Mammary epithelial cell (primary cell): ENCODE measurements at regions not wholly inside any gene's neighbourhood (a gene's known extent, or its start where the extent isn't known, plus 50 kb on each side); places are given as distances from the start of the nearest gene placed in this dataset.

ENCODE experiments used
- EZH2 ChIP-seq: IDR thresholded peaks from 2 replicates; pipeline ENCODE4 v1.6.1; 2012; ENCODE audit warnings: low read length, inconsistent platforms, borderline replicate concordance
- TF ChIP-seq, protein P1 (sequence below), 2 donors: IDR thresholded peaks in 1 of 2; conservative IDR thresholded peaks in 1 of 2; 2 replicates each; pipeline ENCODE4 v1.5.1; 2011 to 2012; ENCODE audit warnings: inconsistent platforms in 2 of 2, low read length in 2 of 2, mild to moderate bottlenecking in 2 of 2, control low read depth in 1 of 2, low read depth in 1 of 2; ENCODE audit not compliant: insufficient read depth in 1 of 2; ENCODE audit errors: extremely low read depth in 1 of 2

DNA sequence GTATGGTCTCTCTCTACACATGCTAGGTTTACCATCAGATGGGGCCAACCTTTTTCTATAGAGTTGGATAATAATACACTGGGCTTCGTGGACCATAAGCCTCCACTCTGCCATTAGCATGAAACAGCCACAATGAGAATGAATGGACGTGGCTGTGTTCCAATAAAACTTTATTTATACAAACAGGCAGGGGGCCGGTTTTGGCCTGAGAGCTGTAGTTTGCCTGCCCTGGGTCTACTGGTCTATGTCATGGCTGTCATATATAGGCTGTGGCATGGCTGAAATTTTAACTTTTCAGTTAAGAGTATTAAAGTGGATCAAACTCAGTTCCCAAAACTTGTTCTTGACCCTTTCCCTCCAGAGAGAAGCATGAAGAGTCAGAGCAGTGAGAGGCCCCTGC is 120.3 kb upstream of the MYL2 start:
- TF ChIP-seq, protein P1, sequence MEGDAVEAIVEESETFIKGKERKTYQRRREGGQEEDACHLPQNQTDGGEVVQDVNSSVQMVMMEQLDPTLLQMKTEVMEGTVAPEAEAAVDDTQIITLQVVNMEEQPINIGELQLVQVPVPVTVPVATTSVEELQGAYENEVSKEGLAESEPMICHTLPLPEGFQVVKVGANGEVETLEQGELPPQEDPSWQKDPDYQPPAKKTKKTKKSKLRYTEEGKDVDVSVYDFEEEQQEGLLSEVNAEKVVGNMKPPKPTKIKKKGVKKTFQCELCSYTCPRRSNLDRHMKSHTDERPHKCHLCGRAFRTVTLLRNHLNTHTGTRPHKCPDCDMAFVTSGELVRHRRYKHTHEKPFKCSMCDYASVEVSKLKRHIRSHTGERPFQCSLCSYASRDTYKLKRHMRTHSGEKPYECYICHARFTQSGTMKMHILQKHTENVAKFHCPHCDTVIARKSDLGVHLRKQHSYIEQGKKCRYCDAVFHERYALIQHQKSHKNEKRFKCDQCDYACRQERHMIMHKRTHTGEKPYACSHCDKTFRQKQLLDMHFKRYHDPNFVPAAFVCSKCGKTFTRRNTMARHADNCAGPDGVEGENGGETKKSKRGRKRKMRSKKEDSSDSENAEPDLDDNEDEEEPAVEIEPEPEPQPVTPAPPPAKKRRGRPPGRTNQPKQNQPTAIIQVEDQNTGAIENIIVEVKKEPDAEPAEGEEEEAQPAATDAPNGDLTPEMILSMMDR (conservative IDR thresholded peaks at IDR 0.05 in 1 of 2, IDR thresholded peaks at IDR 0.05 in 1 of 2; ENCODE audit: extremely low read depth in 1 of 2, insufficient read depth in 1 of 2, low read depth in 1 of 2, low read length in 2 of 2), result no peak
- no peak for TF ChIP-seq EZH2
